ENCODE measurements at regions not wholly inside any gene's neighbourhood (a gene's known extent, or its start where the extent isn't known, plus 50 kb on each side); places are given as distances from the start of the nearest gene placed in this dataset.
"Not testable (repeated sequence)": the region's sequence is repeated elsewhere in the genome, so short reads cannot be mapped to it uniquely, and the experiment has no call there.

DNA sequence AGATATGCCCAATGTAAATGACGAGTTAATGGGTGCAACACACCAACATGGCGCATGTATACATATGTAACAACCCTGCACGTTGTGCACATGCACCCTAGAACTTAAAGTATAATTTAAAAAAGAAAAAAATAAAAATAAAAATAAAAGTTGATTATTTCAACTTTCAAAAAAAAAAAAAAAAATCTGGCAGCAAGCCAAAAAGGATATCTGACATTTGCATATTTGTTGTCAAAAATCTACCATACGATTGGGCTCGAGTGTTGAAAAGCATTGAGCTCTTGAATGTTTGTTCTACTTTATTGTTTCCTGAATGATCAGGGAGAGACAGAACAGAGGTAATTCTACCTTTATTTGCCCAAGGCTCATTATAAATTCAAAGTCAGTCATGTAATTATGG lies 310.5 kb upstream of the MON1B start:
- DNase-seq (ENCODE audit: low read depth); H3K4me3 ChIP-seq (ENCODE audit: low read depth, low read length): not testable (repeated sequence)

- DNase-seq (ENCODE audit: low read depth), result no peak
Measured at GRCh38 chr16:76882105-76882504, 308.9 kb upstream of the MON1B start.

DNA sequence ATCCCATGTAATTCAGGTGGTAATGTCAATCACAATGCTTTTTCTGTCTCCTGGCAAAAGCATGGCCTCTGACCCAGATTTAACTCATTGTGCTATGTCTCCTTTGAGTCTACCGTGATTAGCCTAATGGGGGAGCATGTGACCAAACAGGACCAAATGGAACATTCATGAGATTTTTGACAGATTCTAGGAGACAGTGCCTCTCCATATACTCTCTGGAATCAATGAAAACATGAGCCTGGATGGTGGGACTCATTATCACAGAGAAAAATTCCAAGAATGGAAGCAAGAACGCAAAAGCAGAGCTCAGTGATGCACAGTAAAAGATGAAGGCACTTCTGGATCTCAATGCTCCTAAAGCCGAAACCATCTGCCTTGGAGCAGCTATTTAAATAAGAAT lies 307.9 kb upstream of the MON1B start:
- H3K4me3 ChIP-seq (ENCODE audit: low read depth, low read length), result no peak overlapping the region
- DNase-seq (ENCODE audit: low read depth), result no peak

More at GRCh38 chr16:76882105-76882504, 308.9 kb upstream of the MON1B start:
- H3K4me3 ChIP-seq (ENCODE audit: low read depth, low read length), result no peak overlapping the region

- no peak for DNase-seq (ENCODE audit: low read depth)
- no peak overlapping the region for H3K4me3 ChIP-seq (ENCODE audit: low read depth, low read length)
Measured at GRCh38 chr16:76885776-76886537, 305.0 kb upstream of the MON1B start.

- no peak for DNase-seq (ENCODE audit: low read depth)
- no peak overlapping the region for H3K4me3 ChIP-seq (ENCODE audit: low read depth, low read length)
Measured at GRCh38 chr16:76897816-76898215, 293.2 kb upstream of the MON1B start.

- H3K4me3 ChIP-seq (ENCODE audit: low read depth, low read length), result no peak overlapping the region
- DNase-seq (ENCODE audit: low read depth), result no peak
Measured at GRCh38 chr16:76899767-76900166, 291.2 kb upstream of the MON1B start.

DNA sequence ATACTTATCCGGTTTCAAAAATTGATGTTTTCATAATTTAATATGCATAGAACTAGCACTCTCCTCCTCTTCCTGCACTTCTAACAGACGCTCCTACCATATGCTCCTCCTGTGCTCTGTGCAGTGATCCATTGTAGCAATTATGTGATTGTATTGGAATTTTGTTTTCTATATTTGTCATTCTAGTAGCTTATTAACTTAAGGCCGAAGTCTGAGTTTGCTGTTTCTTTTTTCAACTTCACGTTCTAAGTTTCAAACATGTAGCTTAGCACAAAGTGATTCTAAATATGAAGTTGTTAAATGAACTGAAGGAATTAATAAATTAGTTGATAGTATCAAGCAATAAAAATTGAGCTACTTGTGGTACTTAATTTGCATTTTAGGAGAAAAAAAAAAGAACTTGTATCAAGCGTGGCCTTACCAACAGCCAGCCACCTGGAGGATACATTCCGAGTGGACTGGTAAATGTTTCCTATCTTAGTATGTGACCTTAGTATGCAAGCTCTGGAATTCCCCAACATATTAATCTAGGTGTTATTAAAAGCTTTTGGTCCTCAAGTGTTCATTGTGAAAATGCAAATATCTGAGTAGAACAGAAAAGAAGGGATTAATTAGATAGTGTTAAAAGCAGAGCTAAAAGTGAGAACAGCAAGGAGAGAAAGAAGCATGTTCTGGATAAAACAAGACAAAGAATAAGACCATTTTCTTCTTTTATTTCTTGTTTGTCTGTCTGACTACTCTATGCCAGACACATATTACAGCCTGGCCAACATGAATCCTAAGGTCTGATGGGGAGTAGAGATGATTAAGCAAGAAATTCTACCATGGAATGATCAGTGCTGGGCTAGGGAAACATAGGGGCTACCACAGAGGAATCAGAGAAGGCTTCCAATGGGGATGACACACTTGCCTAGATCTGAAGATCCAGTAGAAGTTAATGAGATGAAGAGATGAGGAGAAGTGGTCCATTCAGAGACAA lies 290.4 kb upstream of the MON1B start:
- no peak for DNase-seq (ENCODE audit: low read depth)
- no peak overlapping the region for H3K4me3 ChIP-seq (ENCODE audit: low read depth, low read length)

DNA sequence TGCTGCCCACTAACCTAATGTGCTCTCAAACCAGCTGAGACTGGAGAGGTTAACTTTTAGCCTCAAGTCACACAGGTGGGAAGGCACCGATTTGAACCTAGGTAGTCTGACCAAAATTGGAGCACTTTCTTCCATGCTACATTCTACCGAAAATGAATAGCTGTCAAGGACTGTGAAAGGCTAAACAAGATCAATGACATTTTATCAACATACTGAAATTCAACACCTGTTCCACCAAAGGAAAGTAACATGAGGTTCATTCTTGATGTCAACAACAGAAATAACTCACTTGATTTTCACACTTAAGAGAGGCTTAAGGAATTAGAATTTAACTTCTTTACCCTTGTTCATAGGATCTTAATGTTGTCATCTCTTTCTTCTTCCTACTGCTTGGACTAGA lies 284.4 kb upstream of the MON1B start:
- DNase-seq (ENCODE audit: low read depth), result no peak
- H3K4me3 ChIP-seq (ENCODE audit: low read depth, low read length), result no peak overlapping the region

- peak; percentile 50 for DNase-seq (ENCODE audit: low read depth)
- H3K4me3 ChIP-seq (ENCODE audit: low read depth, low read length), result no peak overlapping the region
Measured at GRCh38 chr16:76910931-76911330, 280.1 kb upstream of the MON1B start.

GRCh38 chr16:76913046-76913445 lies 277.9 kb upstream of the MON1B start:
- DNase-seq (ENCODE audit: low read depth), result peak; percentile 22
- no peak overlapping the region for H3K4me3 ChIP-seq (ENCODE audit: low read depth, low read length)

GRCh38 chr16:76926042-76926441 lies 264.9 kb upstream of the MON1B start:
- no peak overlapping the region for H3K4me3 ChIP-seq (ENCODE audit: low read depth, low read length)
- no peak for DNase-seq (ENCODE audit: low read depth)

GRCh38 chr16:76926595-76926994 lies 264.4 kb upstream of the MON1B start:
- no peak for DNase-seq (ENCODE audit: low read depth)
- no peak overlapping the region for H3K4me3 ChIP-seq (ENCODE audit: low read depth, low read length)

DNA sequence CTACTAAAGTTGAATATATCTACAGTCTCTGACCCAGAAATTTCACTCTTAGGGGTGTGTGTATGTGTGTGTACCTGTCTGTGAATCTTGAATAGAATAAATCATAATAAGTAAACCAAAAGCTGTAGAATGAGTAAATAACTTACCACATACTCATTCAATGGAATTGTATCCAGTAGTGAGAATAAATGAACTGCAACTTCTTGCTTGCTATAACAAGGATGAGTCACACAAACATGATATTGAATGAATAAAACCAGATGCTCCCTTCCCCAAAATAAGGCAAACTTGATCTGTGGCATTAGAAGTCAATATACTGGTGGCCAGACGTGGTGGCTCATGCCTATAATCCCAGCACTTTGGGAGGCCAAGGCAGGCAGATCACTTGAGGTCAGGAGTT lies 259.8 kb upstream of the MON1B start:
- no peak overlapping the region for H3K4me3 ChIP-seq (ENCODE audit: low read depth, low read length)
- DNase-seq (ENCODE audit: low read depth), result no peak

GRCh38 chr16:76932541-76933211 lies 258.3 kb upstream of the MON1B start:
- no peak for DNase-seq (ENCODE audit: low read depth)
- H3K4me3 ChIP-seq (ENCODE audit: low read depth, low read length), result no peak overlapping the region

DNA sequence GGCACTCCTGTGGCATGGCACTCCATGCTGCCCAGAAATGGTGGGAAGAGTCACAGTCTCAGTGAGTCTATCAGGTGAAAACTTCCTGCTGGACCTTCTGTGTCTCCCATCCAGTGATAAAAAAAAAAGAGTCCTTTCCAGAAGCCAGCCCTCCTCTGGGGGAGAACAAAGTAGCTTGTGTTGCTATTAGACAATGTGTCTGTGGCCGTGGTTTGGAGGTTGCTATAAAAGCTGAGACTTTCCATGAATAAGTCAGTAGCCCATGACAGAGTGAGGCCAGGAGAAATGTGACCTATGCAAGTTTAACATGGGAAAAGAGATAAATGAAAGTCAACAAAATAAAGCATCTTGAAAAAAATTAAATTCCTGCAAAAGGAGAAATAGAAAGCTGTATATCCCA lies 250.7 kb upstream of the MON1B start:
- DNase-seq (ENCODE audit: low read depth), result no peak
- no peak overlapping the region for H3K4me3 ChIP-seq (ENCODE audit: low read depth, low read length)

- no peak overlapping the region for H3K4me3 ChIP-seq (ENCODE audit: low read depth, low read length)
- DNase-seq (ENCODE audit: low read depth), result no peak
Measured at GRCh38 chr16:76941113-76941512, 249.9 kb upstream of the MON1B start.

DNA sequence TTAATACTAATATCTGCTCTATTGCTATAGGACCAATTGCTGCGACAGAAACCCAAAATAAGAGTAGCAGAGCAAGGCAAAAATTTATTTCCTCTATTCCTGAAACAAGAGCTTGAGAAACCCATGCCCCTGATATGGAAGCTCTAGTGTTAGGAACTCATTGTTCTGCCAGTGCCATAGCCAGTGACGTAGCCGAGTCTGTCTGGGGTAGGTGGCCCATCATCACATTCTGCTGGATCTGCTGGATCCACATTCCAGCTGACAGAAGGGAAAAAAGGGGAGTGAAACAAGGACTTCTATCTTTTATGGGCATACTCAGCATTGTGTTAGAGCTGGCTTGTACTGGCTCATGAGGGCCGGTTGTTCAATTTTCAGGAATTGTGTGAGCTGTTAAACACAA lies 248.9 kb upstream of the MON1B start:
- no peak overlapping the region for H3K4me3 ChIP-seq (ENCODE audit: low read depth, low read length)
- no peak for DNase-seq (ENCODE audit: low read depth)

DNA sequence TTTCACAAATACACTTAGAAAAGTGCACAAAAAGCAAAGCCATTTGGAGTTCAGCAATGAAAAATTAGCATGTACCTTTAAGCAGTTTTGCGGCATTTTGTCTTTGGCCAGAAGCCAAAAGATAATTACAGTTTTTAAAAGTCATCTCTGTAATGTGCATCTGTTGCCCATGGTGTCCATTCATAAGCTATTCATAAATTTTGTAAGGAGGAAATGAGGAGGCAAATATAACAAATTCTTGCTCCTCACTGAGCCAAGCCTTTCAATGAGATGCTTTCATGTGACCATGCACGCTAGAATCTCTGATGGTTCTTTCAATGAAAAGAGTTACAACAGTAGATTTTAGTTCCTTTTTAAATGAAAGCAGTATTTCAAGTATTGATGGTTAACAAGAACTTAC lies 247.1 kb upstream of the MON1B start:
- no peak overlapping the region for H3K4me3 ChIP-seq (ENCODE audit: low read depth, low read length)
- no peak for DNase-seq (ENCODE audit: low read depth)

- no peak overlapping the region for H3K4me3 ChIP-seq (ENCODE audit: low read depth, low read length)
- DNase-seq (ENCODE audit: low read depth), result peak; percentile 67
Measured at GRCh38 chr16:76946879-76947278, 244.1 kb upstream of the MON1B start.

- peak; percentile 11 for DNase-seq (ENCODE audit: low read depth)
- H3K4me3 ChIP-seq (ENCODE audit: low read depth, low read length), result no peak overlapping the region
Measured at GRCh38 chr16:76947749-76948148, 243.2 kb upstream of the MON1B start.
